ENCODE measurements at regions not wholly inside any gene's neighbourhood (a gene's known extent, or its start where the extent isn't known, plus 50 kb on each side); places are given as distances from the start of the nearest gene placed in this dataset.
A peak's percentile ranks its signal among the peaks of the same experiment; 100 is the strongest.
"Not testable (repeated sequence)": the region's sequence is repeated elsewhere in the genome, so short reads cannot be mapped to it uniquely, and the experiment has no call there.

DNA sequence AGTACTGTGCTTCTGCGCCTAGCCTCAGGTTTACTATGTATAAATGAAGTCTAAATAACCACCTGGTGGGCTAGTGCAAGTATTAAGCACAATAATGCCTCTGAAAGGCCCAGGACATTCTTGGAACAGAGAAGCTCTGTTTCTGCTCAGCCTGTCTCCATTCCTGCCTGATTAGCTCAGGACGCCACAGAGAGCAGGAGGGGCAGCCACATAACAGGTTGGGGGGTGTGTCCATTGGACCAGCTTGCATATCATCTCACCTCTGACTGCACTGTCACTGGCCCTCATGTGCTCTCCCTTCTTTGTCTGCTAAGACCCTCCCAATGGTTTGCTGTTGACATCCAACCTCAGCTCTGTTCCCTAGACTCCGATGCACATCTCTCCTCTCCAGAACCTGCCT is 52.8 kb upstream of the IKZF1 start:
- DNase-seq: no peak

DNA sequence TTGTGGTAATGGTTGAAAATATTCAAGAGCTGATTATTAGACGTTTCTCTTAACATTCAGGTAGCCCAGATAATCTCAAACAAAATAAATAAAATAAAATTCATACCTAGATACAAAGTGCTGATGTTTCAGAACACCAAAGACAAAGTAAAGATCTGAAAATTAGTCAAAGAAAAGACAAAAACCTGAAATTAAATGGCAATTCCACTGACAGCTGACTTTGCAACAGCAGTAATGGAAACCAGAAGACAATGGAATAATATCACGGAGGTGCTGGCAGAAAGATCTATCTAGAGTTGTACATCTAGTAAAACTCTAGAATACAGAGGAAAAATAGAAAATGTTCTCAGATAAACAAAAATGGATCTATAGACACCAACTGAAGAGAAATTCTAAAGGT is 58.0 kb upstream of the IKZF1 start:
- DNase-seq: no peak

DNA sequence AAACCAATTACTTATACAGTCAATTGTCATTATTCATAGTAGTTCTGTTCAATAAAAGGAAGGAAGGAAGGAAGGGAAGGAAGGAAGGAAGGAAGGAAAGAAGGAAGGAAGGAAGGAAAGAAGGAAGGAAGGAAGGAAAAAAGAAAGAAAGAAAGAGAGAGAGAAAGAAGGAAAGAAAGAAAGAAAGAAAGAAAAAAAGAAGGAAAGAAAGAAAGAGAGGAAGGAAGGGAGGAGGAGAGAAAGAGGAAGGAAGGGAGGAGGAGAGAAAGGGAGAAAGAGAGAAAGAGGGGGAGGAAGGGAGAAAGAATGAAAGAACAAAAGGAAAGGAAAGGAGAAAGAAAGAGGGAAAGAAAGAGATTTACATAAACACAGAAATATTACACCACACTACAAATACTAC is 62.4 kb upstream of the IKZF1 start:
- DNase-seq: not testable (repeated sequence)

DNA sequence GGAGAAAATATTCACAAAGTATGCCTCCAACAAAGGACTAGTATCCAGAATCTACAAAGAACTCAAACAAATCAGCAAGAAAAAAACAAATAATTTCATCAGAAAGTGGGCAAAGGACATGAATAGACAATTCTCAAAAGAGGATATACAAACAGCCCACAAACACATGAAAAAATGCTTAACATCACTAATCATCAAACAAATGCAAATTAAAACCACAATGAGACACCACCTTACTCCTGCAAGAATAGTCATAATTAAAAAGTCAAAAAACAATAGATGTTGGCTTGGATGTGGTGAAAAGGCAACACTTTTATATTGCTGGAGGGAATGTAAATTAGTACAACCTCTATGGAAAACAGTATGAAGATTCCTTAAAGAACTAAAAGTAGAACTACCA is 63.8 kb upstream of the IKZF1 start:
- DNase-seq: not testable (repeated sequence)

DNA sequence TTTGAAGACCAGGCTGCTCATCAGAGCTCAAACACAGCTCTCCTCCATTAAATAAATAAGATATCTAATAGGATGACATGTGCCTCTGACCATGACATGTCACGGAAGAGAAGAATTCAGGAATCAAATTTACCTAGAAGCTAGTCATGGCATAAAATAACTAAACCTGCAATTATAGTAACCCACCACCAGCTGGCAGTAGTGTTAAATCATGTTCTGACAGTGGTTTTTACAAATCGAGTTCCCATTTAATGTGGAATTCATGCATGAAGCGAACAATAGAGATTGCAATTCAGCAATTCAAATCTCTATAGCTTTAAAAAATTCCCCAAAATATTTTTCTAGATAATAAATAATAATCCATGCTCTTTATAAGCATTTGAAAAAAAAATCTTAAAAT is 74.6 kb upstream of the IKZF1 start:
- peak; percentile 30 for DNase-seq

DNA sequence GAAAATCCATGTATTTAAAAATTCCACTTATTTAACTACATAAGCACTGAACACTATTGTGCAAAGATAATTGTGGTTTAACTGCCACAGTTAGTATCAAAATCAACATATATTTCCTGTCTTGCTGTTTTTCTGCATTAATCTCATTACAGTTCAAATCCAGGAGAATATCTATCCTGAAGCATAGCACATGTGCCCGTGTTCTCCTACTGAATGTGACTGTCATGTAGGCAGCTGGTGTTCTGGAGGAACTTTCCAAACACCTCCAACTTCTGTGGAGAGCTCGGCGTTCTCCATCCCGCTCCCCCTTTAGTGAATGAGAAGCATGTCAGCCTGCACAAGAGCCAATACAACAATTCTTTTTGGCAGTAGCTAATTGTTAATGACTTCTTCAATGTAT is 76.4 kb upstream of the IKZF1 start:
- no peak for DNase-seq

DNA sequence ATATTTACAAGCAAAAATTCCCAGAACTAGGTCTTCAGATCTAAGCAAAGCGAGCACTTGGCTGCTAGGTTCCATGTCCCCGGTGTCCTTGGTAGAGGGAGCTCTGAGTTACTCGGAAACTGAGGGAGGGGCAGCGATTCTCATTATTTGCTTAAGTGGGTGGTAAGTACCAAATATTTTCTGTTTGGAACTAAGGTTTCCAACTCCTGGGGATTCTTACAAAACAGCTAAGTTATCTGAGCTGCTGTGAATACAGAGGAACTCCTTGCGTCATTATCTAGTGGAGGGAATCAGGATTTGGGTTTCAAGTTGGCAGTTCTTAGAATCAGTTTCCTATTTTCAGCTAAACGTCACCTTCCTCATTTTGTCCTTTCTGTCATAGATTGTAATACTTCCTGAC is 76.8 kb upstream of the IKZF1 start:
- no peak for DNase-seq

DNA sequence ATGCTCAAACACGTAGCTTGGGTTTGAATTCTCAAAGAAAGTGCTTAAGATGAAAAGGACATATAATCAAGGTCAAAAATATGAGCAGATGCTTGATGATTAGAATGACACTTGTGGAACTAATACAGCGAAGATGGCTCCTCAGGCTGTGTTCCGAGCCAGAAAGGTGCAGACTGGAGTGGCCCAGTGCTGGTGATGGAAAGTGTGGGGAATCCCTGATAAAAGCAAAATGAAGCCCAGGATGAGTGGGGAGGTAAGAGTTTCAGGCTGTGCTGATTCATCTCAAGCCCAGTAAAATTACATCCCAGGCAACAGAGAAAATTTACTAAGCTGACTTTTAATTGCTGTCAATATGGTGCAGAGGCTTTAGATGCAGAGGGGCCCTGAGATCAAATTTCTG is 77.8 kb upstream of the IKZF1 start:
- DNase-seq: peak; percentile 49

DNA sequence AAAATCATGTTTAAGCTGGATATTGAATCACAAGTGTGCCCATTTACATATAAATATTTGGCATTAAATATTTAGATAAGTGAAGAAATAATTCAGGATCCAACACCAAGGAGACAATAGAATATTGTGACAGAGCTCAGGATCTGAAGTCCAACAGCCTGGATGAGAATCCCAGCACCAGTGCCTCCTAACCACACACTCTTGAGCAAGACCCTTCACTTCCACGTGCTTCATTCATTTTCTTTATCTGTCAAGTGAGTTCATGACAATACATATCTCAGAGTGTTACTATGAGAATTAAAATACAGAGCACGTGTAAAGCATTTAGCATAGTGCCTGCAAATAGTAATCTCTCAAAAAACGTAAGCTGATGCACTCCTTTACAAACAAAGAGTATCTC is 78.4 kb upstream of the IKZF1 start:
- no peak for DNase-seq

DNA sequence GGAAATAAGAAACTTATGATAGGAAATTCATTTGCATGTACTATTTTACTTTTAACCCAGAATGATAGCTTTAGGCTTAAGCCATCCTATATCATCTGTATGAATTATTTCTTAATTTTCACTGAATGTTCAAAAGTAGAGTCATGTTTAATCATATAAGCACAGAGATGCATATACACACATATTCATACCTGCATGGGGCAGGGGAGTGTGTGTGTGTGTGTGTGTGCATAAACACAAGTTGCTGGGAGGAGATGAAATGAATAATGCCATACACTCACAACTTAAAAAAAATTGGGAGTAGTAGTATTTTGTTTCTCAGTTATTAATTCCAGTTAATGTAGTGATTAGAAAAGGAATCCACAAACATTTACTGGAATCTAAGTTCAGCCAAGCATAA is 83.1 kb upstream of the IKZF1 start:
- no peak for DNase-seq

DNA sequence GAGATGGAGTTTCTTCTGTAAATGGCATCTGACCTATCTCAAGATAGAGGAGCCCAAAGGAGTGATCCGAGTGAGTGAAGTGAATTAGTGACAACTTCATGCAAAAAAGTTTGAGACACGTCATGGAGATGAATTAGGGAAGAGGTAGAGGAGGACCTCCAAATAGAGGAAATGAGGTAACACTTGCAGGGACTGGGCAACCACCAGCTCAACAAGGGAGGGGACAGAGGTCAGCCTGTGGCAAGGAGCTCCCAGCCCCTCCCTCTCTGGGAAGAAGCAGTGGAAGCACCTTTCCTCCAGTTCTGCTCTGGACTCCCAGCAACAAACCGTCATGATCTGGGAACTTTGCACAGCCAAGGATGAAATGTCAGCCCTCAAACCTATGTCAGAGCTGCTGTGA is 83.5 kb upstream of the IKZF1 start:
- DNase-seq: no peak

DNA sequence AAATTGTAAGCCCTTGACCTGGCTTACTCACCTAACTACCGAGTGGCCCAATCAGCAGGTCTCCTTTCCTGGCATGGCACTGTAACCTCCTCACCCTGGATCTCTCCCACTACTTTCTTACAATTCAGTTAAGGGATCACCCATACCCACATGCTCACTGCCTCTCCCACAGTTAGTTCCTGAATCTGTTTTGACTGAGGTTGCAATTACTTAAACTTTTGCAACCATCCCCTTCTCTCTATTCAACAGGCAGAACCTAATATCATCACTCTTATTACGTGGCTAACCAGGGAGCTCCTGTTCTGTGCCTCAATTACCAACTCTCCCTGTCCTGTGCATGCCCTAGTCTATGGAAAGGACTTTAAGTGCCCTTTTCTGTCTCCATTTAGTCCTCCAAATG is 84.2 kb upstream of the IKZF1 start:
- DNase-seq: no peak

DNA sequence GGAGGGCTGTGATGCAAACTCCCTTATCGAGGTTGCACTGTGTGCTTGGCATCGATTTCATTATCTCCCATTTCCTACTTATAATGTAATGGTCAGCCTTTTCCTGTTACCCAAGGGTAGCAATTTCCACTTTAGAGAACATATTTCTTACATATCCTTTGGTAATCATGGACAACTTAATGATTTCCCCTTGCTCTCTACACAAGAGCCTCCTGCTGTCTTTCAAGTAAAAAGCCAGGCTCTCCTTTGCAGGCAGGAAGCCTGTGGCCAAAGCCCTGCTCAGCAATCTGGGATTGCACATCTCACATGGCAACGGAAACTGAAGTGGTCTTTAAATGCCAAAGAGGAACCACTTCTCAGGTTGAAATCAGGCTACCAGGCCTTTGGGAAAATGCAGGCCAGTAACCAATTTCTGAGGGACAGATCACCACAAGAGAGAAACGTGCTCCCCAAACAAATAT is 86.7 kb upstream of the IKZF1 start:
- no peak for DNase-seq

DNA sequence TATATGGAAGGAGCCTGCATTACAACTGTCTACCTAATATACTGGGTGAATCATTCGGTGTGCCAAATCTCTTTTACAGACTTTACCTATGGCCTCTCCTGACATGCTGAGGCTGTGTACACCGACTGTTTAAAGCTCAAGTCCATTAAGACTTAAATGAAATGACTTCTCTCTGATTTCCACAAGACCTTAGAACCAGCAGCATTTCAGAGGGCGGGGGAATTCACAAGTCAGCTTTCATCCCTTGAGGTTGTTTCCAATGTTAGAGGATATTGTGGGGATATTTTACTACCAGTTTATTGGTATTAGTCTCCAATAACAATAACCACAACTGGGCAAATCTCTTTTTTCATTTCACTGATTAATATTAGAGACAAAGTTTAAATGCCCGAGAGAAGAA is 87.1 kb upstream of the IKZF1 start:
- no peak for DNase-seq

DNA sequence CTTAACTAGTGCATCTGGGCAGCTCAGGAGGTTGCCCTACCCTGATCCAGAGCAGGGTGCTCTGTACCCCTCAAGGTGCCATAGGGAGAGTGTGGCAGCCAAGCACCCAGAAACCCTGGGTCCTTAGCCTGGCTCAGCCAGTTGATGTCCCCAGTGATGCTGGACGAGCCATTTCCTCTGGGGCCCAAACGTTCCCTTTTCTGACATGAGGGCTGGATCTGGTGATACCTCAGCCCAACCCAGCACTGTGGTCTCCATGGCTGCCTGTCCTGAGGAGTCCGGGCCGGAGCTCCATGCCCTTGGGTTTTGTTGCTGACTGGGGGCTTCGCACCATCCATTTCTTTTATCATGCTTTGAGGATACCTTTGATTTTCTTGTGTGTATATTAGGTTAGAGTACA is 87.9 kb upstream of the IKZF1 start:
- DNase-seq: no peak

DNA sequence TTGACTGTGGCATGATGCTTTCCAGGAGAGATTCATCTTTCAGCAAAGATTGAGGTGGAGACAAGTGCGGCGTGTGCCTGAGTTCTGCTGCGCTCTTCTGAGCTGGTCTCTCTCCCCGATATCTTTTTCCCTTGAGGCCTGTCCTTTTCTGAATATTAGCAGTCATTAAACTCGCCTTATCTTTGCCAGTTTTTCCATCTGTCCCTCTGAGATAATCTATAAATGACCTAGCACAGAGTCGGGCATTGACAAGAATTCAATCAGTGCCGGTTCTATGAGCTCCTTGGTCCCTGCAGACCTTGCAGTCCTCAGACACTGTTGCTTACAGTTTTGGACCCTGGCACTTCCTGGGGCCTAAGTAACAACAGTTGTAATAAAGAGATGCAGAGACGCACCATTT is 89.7 kb upstream of the IKZF1 start:
- DNase-seq: no peak

DNA sequence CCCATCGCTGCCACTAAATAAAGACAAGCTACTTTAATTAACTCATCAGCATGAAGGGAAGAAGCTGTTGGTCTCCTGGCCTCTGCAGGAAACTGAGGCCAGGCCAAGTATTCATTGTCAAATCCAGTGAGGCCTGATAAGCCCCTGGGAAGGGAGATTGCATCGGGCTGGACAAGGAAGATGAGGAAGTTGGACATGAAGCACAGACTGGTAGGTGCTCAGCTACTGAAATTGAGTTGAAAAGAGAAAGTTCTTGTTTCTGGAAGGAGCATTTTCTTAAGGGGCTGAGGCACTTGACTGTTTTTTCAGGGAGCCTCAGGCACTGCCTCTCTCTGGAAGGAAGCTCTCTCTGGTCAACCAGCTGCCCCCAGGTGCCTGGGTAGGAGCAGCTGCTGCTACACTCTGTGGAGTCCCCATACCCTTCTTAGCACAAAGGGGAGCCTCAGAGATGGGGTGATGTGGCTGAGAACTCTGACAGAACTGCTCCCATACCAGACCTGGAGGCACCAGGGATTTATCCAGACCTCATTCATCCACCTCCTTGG is 90.3 kb upstream of the IKZF1 start:
- no peak for DNase-seq

DNA sequence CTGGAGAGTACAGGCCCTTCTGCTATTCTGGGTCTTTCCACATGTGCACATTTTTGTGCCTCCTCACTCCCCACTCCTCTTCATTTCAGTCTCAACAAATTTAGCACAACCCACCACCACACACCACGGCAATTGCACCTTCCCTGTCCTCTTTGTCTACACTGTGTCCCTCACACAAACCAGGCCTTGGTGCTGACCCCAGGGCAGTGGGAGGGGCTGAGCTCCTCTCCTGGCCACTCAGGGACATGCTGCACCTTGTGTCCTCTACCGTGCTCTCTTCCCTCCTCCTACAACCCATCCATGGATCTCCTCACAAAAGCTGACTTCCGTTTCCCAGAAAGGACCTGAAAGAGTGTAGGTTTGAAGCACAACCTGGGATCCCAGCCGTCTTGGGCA is 90.9 kb upstream of the IKZF1 start:
- no peak for DNase-seq

DNA sequence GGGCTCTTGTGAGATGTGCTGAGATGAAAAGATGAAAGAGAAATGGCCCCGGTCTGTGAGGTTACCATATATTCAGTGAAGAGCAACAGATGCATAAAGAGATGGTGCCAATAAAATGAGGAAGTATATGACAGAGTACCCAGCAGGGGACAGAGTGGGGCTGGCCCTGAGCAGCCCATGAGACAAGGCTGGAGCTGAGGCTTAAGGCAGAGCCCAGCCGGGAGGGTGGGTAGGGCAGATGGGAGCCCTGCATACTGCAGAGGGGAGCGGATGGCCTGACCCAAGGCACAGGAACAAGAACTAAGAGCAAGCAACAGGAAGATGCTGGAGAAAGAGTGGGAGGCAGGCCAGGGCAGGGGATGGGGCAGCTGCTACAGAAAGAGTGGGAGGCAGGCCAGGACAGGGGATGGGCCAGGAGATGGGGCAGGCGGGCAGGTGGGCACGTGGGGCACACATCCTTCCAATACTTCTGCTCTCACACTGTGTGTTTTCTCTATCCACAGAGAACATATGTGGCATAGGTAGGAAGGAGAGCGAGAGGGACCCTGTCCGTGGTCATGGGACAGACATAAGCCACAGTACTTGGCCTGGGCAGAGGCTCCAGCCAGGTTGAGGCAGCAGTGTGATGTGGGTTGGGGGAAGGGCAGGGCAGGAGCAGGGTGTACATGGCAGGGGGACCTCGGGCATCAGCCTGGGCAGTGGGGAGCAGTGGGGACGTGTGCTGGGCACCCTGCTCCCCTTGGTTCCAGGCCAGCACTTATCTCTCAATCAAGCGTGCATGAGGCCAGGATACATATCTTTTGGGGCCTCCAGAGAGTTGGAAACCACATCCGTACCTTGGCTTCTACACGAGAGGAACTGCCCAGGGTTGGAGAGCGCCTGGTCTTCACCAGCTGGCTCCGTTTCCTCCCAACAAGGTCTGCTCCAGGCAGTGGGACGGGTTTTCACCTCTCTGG is 91.6 kb upstream of the IKZF1 start:
- no peak for DNase-seq

DNA sequence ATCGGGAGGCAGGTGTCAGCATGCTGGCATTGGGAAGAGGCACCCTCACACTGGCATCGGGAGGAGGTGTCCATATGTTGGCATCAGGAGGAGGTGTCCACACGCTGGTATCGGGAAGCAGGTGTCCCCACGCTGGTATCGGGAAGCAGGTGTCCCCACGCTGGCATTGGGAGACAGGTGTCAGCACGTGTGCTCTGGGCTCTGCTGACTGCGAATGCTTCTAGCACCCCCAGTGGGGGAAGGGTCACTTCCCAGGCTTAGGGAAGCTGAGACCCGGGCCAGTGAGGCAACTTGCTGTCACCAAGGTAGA is 92.5 kb upstream of the IKZF1 start:
- DNase-seq: no peak

DNA sequence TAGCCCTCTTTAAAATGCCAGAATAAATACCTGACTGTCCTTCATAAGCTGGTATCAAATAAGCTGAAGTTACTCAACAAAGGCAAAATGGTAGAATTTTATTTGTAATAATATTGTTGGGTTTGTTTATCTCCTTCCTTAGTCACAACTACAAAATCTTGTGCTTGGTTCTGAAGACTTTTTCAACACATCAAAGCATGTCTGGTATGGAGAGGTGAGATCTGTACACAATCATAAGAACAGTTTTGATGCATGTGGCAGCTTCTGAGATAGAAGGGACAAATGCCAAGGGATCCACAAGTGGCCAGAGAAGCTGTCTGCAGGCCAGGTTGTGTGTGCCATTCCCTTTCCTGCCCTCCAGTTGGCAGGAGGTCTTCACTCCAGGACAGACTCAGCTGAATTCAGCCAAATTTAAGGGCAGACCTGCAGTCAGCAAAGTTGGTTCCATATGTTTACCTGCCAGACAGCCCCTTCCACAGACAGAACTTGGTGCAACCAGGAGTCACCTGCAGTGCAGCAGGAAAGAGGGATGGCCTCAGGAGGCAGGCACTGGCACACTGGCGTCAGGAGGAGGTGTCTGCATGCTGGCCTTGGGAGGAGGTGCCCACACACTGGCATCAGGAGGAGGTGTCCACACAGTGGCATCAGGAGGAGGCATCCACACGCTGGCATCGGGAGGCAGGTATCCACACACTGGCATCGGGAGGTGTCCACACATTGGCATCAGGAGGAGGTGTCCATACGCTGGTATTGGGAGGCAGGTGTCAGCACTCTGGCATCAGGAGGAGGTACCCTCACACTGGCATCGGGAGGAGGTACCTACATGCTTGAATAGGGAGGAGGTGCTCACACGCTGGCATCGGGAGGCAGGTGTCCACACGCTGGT is 93.1 kb upstream of the IKZF1 start:
- DNase-seq: no peak

DNA sequence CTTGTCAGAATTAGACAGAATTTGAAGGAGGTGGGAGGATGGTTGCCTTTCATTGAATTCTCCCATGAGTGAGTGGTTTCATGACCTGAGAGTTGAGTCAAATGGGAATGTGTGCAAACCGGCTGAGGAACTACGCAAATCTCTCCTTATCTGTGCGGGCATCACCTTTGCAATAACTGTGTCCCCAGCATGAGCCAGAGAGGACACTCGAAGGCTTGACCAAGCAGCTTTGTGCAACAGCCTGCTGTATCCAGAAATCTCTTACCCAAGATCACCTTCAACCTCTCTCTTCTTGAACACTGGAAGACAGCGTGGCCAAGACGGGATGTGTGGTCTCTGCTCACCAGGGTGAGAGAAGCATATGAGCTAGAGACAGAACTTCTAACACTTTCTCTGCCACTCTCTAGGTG is 93.8 kb upstream of the IKZF1 start:
- DNase-seq: no peak

DNA sequence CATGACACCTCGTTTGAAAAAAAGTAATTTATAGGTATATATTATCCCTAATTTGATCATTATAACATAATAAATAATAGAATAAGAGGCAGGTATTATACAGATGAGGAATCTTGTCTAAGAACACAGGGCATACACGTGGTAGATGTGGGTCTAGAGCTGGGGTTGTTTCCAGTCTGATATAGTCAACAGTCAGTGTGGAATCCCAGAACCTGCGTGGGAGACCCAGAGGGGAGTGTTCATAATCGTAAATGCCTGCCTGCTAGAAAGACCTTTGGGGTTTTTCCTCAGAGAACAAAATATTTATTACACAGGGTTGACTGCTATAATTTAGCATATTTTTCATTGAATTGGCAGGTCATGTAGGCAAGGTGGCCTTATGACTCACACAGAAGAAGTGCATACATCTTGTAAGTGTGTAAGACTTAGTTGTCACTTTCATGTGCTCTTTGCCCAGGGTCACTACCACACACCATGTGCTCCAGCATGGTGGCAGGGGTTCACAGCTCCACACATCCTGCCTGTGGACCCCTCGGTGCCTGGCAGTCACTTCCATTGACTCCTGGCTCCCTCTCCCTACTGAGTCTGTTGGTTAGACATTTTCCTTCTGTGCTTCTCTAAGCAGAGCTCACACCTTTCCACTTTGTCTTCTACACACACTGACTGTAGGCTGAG is 94.9 kb upstream of the IKZF1 start:
- peak; percentile 73 for DNase-seq
